Epithelial cell of proximal tubule (primary cell): ENCODE measurements at regions not wholly inside any gene's neighbourhood (a gene's known extent, or its start where the extent isn't known, plus 50 kb on each side); places are given as distances from the start of the nearest gene placed in this dataset.

Source experiments
- DNase-seq: peaks from one replicate; pipeline ENCODE4 v3.0.0-alpha.2; 2011; ENCODE audit warnings: low read depth
- H3K4me3 ChIP-seq: 2 replicates; pipeline ENCODE4 v1.5.1; 2011; ENCODE audit warnings: low read depth, mild to moderate bottlenecking, low read length
- TF ChIP-seq, protein P1 (sequence below): conservative IDR thresholded peaks from 2 replicates; pipeline ENCODE4 v1.5.1; 2012; ENCODE audit warnings: low read depth, mild to moderate bottlenecking, low read length

DNA sequence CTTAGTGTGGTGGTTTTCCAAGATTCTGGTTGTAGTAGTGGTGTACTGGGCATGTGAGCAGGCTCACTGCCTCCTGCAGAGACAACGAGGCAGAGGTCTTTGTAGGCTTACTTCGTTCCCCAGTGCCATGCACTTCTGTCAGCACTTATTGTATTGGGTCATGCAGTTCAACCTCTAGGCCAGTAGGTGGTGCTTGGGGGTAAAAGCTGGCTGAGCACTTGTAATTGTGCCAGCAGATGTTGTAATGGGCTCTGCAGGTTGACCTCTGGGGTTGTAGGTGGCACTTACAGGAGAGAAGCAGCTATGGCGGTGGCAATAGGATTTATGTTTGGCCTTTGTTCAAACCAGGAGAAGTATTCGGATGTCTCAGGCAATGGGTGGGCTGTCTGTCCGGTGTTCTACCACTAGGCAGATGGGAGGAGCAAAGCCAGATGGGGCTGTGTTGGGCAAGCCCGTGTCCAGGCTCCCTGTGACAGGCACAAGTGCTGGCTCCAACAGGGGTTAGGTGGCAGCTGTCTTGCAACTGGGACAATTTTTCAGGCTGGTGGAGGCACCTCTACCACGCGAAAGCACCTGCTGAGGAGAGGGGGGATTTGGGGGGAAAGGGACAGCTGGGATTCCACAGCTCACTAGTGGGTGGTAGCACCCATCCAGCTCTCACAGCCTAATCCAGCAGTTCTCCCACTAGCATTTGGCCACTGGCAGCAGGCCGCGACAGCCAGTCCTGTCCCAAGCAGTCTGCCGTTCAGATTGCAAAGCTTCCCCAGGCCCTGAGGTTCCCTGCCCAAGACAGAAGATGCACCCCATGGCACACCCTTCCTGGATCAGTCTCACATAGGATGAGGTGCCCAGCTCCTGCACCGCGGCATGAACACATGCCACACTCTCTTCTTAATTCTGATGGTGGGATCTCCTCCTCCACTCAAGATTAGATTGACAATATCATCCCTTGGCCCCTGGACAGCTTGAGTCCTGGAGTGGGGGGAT, 274.5 kb downstream of the CTH start:
- TF ChIP-seq, protein P1, sequence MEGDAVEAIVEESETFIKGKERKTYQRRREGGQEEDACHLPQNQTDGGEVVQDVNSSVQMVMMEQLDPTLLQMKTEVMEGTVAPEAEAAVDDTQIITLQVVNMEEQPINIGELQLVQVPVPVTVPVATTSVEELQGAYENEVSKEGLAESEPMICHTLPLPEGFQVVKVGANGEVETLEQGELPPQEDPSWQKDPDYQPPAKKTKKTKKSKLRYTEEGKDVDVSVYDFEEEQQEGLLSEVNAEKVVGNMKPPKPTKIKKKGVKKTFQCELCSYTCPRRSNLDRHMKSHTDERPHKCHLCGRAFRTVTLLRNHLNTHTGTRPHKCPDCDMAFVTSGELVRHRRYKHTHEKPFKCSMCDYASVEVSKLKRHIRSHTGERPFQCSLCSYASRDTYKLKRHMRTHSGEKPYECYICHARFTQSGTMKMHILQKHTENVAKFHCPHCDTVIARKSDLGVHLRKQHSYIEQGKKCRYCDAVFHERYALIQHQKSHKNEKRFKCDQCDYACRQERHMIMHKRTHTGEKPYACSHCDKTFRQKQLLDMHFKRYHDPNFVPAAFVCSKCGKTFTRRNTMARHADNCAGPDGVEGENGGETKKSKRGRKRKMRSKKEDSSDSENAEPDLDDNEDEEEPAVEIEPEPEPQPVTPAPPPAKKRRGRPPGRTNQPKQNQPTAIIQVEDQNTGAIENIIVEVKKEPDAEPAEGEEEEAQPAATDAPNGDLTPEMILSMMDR: peak; percentile 98
- no peak overlapping the region for H3K4me3 ChIP-seq
- peak; percentile 39 for DNase-seq

DNA sequence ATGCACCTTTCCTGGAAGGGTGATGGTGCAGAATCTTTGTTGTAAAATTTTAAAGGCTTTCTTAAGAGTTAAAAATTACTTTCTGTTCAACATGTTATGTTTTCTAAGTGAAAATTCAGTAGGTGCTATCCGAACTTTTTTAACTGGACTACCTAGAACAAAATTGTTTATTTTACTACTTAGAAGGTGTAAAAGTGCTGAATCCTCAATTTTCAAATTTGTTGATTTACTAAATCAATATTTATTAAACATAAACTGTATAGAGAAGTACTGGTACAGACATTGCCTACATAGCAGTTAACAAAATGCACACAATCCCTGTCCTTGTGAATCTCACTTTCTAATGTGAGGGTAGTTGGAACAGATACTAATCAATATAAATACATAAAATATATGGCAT, 277.5 kb downstream of the CTH start:
- no peak overlapping the region for H3K4me3 ChIP-seq
- TF ChIP-seq, protein P1: no peak
- DNase-seq: no peak

DNA sequence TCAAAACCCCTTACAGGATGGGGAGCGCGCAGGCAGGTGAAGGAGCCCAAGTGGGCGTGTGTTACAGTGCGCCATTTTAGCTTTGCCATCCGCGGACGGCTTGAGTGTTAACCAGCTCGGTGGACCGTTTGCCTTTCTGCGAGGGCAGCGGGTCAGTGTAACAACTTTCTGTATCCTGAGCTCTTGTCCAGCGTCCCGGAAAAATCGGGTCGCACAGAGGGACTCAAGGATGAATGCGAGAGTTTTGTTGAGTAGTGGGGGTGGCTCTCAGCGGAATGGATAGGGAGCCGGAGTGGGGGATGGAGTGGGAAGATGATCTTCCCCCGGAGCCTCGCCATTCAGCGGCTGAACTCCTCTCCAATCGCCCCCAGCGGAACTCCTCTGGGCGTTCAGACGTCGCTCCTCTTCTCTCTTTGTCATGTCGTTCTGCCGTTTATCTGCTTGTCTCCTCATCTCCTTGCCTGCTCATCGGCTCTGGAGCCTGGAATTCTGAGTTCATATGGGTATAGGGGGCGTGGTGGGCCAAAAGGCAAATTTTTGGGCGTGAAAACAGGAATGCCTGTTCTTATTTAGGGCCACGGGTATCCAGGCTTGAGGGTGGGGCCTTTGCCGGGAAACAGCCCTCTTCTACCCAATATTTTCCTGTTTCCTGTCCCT, 295.4 kb downstream of the CTH start:
- peak overlapping the region; percentile 66 for H3K4me3 ChIP-seq
- DNase-seq: no peak

DNA sequence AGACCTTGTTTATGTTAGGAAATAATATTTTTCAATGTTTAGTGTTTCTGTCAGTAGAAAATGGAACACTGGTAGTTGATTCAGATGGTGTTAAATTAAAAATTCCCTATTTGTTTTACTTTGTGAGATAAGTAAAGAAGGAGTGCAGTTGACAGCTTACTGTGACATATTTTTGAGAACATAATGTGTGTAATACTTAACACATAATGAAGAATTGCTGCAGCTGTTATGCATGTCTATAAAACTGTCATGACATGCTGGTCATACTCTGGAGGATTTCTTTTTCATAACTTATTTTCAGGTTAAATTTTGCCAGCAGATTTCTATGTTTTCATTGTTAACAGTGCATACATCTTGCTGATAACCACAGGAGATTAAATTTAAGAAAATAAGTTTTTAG, 296.1 kb downstream of the CTH start:
- TF ChIP-seq, protein P1: no peak
- no peak overlapping the region for H3K4me3 ChIP-seq
- no peak for DNase-seq

More for the DNA sequence above, 295.4 kb downstream of the CTH start:
- TF ChIP-seq, protein P1: no peak

DNA sequence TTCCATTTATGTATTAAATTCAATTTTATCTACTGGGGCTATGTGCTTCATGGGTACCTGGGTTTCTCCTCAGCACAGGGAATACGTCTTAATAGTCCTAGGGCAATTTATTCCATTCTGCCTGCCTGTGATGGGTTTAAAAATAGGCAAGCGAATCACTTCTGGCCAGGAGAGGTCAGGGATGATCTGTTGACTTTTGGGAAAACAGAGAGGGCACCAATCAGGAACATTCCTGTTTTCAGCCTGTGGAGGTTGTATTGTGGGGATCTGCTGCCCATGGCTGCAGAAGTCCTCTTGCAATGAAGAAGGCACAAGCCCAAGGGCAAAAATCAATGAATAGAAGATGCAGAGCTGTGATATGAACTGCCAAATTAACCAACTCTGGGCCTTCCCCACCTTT, 303.1 kb downstream of the CTH start:
- no peak overlapping the region for H3K4me3 ChIP-seq
- DNase-seq: no peak
- TF ChIP-seq, protein P1: no peak

DNA sequence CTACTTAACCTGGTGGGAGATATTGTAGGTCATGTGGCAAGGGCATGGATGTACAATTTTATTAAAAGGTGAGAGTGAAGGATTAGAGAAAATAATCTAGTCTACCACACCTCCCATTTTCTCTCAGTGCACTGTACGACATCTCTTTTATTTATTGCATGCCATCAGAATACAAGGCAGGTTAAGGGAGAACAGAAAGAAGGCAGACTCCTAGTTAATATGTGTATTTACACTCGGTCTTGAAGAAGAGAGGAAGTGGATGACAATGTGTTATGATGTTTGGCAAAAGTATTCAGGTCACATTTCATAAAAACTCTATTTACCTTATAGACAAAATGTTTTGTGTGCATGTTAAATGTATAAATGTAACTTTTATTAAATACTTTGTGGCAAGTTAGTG, 306.1 kb downstream of the CTH start:
- H3K4me3 ChIP-seq: no peak overlapping the region
- TF ChIP-seq, protein P1: no peak
- no peak for DNase-seq
